Stimulated activated naive CD8-positive, alpha-beta T cell treated with anti-CD3 and anti-CD28 coated beads, Interleukin-15, Interleukin-2, amounts not matched to agents 100 U/mL and 50 U/mL, for 24 hours (primary cell): ENCODE measurements at regions not wholly inside any gene's neighbourhood (a gene's known extent, or its start where the extent isn't known, plus 50 kb on each side); places are given as distances from the start of the nearest gene placed in this dataset.

Source experiments
- ATAC-seq: fragments of 150-1000 bp; cut with Tn5 transposase; one replicate; pipeline ENCODE4 v1.10.0; 2021
- DNase-seq: peaks from one replicate; pipeline ENCODE4 v3.0.0; 2021

DNA sequence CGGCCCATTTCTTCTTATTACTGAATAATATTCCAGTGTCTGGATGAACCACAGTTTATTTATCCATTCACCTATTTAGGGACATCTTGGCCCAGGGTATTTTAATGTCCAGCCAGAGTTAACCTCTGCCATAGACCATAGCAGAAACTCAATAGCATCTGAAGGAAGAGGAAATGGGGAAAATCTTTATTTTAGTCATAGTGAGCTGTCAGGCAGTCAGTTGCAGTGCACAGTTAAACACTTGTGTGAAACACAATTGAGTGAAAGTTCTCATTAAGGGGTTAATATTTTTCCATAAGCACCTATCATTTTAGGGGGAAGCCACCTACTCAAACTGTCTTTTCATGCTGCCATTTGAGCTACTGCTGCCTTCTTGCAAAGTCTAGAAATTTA, 197.3 kb upstream of the PPFIA2 start:
- ATAC-seq (no peak), DNase-seq (no peak)

DNA sequence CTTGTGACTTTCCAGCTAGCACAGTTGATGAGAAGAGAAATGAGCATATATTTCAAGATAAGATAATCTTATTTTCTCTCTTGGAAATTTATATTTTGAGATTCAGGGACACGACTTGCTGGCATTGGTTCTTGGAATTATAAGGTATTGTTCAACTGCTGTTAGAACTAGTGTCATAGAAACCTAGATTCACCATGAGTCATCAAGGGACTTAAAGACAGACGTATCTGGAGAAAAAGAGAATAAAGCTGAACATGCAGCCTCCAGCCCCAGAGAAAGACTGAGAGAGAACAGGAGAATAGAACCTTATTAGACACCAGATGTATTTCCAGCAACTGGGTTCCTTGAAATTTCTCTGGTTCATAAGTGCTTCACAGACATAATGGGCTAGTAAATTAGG, 194.4 kb upstream of the PPFIA2 start:
- DNase-seq, result no peak
- ATAC-seq, result no peak

DNA sequence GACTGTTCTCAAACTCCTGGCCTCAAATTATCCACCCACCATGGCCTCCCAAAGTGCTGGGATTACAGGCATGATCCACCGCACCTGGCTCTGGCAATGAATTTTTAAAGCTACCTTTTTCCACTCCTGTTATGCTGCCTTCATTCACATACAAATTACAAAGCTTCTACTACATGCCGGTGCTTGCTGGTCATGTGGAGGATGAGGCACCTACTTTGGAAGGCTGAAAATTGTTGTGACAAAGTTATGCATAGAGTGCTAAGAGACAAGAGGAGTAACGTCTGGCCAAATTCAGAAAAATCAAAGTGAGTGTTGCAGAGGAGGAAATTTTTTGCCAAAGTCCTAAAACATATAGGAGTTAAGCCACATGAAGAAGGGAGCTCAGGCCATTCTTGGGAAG, 191.7 kb upstream of the PPFIA2 start:
- no peak for ATAC-seq
- DNase-seq, result no peak

DNA sequence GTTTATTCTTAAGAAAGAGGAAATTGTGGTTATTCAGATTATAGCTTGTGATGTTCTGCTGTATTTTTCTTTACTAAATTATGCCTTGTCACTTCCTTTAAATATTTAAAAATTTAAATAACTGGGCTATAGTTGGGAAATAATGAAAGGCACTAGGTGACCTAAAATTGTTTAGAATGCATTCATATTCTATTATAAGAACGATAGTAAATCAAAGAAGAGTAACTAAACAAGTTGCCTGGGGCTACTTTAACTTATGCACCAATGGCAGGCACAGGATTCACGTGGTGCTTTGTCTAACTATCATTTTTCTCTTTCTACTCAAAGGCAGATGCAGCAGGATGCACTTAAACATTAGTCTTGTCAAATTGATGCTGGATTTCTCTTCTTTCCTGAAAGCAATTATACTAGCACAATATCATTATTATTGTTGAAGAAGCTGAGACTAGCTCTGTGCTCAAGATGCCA, 190.7 kb upstream of the PPFIA2 start:
- DNase-seq (no peak), ATAC-seq (no peak)

DNA sequence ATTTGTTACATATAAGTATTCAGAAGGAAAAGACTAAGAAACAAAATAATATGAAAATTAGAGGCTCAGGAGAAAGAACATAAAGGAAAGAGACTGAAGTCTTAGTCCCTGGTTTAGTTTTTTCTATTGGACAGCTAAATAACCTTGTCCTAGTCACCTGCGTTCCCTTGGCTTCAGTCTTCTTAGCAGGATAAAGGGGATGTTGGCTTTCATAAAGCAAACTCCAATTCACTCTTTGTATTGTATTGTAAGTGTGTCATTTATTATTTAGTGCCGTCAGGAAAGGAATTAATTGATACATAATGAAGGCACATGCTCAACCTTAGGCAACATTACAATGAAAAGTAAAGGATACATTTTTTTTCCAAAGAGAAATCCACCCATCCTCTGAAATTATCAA, 190.3 kb upstream of the PPFIA2 start:
- DNase-seq, result no peak
- ATAC-seq, result no peak

DNA sequence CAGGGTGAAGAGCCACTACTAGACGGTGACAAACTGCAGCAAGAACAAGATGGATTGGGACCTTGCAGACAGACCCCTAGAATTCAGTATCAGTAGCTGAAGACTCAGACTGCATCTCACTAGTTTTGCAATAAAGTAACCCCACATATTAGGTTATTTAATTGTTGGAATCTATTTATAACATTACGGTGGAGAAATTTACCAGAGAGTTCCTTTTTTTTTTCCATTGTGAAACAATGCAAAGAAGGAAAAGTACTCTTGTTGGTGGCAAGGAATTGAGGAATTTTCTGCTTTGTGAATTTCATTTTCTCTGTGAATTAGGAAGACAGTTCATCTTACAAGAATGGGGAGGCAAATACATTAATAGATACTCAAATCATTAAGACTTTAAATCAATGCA, 185.7 kb upstream of the PPFIA2 start:
- DNase-seq, result no peak
- ATAC-seq, result no peak

DNA sequence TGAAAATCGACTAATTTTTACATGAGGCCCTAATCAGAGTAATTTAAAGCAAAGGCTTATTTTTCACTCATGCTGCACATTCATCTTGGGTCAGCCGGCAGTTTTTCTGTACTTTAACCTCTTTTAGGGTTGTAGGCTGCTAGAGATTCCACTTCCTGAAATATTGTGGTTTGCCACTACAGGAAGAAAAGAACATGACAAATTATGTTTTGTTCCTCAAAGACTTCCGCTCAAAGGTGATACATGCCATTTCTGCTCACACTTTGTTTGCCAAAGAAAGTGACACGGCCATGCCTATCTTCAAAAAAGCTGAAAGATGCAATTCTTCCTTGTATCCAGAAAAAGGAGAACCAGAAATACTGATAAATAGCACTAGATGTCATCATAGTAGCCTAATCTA, 183.4 kb upstream of the PPFIA2 start:
- ATAC-seq (peak; percentile 46), DNase-seq (no peak)

DNA sequence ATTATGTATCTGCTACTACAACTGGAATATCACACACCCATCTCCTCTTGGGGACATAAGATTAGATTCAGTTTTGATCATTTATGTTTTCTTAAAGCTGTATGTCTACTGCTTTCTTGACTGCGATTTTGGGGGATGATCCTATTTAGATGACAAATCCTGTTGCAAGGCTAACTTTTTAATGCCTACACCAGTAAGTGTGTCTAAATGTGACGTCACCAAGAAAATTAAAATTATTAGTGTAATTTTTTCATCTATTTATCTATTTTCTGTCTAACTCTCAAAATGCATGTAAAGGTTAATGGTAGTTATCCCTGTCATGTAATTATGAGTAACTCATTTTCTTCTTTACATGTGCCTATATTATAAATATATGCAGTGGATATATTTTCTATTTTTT, 170.9 kb upstream of the PPFIA2 start:
- no peak for ATAC-seq
- DNase-seq, result no peak

DNA sequence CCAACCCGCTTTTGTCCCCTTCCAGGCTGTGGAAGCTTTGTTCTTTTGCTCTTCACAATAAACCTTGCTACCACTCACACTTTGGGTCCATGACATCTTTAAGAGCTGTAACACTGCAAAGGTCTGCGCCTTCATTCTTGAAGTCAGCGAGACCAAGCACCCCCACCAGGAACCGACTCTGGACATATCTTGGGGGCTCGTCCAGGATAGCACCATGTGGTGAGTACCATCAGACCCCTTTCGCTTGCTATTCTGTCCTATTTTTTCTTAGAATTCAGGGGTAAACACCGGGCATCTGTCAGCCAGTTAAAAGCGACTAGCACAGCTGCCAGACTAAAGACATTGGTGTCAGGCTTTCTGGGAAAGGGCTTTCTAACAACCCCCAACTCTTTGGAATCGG, 137.6 kb upstream of the PPFIA2 start:
- ATAC-seq (no peak), DNase-seq (peak; percentile 39)

DNA sequence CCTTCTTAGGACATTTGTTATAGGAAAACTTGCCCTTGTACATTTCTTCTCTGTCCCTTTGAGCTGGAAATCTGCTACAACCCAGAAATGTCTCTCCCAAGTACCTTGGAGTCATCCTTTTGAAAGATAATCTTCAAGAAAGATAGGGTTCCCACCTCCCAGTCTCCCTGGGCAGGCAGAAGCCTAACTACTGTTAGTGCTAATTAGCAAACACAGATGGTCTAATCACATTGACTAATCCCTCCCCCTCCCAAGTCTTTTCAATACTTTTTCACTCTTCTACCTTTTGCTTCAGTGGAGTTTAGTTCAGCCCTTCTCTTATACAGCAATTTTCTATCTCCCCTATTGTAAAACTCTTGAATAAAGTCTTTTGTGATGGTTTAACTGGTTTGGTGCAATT, 129.8 kb upstream of the PPFIA2 start:
- DNase-seq (no peak), ATAC-seq (no peak)

DNA sequence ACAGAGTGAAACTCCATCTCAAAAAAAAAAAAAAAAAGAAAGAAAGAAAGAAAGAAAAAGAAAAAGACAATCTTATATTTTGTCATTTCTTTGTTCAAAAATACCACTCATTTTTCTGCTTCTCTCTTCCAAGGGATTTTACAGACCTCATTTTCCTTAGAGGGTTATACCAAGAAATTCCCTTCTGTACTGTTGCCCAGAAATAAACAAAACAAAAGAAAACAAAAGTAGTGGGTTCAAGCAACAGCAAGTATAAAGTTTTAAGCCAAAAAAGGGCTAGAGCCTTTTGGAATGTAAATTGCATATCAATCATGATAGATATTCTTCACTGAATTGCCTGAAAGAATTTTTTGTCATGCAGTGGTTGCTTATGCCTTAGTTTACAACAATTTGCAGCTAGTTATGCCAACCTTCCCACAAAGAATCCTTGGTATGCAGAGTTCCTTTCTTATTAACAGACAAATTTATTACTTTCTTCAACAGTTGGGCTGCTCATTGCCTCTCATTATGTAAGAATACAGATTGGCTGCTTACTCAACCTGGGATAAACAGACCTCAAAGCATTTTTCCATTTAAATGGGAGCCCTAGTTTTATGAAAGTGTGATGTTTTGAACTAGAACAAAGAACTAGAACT, 129.1 kb upstream of the PPFIA2 start:
- ATAC-seq, result no peak
- no peak for DNase-seq

DNA sequence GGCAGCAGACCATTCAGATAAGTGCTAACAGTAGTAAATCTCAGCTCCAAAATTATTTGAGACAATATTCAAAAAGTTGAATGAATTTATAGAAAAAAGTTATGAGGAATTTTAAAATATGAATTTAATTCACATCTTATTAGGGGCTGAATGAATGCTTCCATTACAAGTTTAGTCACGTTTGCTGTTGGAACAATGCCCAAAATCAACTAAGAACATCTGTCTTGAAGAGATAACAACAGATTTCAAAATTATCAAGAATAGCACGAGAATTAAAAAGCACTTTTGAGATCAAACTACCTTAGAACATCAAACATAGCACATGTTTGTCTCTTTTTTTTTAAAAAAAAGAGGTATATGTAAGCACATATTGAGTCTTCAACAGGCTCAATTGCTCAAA, 115.4 kb upstream of the PPFIA2 start:
- no peak for DNase-seq
- no peak for ATAC-seq

DNA sequence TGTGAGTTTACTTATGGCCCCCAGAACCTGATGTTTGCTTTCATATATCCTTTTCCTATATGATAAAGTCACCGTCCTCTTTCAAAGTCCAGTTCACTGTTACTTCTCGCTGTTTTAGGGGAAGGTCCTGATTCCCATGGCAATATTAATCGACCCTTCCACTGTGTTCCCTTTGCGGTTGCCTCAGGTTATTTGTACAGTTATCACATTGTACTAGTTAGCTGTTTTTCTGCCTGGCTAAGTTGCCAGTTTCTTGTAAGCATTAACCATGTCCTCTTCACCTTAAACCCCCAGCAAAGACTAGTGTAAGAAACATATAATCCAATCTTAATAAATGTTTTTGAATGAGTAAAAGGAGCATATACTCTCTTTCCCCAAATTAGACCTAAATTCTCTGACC, 115.0 kb upstream of the PPFIA2 start:
- no peak for DNase-seq
- ATAC-seq, result no peak

DNA sequence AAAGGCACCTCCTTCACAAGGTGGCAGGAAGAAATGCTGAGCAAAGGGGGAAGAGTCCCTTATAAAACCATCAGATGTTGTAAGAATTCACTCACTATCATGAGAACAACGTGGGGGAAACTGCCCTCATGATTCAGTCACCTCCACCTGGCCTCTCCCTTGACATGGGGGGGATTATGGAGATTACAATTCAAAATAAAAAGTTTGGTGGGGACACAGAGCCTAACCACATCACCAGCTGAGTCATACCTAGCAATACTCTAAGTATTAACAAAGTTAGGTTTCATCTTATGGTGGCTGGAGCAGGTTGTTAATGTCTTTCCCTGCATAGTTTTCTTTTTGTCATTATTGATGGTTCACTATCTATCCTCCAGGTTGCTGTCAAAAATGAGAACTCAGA, 113.2 kb upstream of the PPFIA2 start:
- peak; percentile 61 for ATAC-seq
- no peak for DNase-seq

DNA sequence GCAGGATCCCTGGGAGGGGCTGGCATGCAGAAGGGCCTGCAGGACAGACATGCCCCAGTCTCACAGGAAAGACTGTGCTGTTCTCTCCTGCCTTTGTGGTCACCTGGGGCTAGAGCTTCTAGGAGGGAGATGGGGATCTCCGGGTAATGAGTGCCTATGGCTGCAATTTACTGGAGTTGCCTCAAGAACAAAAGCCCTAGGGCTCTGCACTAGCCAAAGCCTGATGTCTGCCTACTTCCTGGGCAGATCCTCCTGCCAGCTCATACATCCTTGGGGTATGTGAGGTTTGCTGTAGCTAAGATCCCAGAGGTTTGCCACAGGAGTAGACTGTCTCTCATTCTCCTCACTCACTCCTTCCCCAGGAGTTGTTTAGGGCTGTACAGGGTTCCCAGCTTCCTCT, 106.9 kb upstream of the PPFIA2 start:
- DNase-seq (no peak), ATAC-seq (no peak)

DNA sequence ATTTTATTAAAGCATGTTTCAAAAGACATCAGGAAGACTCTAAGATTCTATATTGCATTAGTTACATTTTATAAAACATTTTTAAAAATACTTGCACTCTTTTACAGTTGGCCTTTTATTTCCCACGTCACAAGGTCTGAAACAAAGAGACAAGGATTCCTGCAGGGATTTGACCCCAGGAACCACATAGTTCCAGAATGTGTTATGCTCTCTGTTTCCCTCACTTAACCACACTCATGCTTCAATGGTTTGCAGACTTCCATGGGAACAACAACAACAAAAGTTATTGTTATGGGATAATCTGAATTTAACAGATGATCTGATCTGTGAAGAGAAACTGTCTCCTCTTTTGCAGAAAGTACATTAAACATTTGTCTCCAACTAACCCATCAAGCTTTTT, 104.3 kb upstream of the PPFIA2 start:
- ATAC-seq, result no peak
- DNase-seq, result no peak

DNA sequence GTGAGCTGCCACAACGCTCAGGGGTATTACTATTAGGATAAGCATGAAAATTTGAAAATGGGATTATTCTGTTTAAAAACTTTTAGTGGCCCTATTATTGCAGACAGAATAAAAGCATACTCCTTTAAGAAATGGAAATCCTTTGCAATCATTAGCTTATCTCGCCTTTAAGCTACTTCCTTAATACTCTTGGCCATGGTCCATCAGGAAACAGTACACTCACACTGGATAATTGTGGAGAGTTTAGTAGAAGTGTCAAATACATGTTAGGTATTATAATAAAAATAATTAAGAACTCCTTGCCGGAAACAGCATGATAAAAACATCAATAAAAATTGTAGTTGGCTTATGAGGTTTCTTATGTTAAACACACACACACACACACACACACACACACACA, 100.4 kb upstream of the PPFIA2 start:
- no peak for ATAC-seq
- no peak for DNase-seq

DNA sequence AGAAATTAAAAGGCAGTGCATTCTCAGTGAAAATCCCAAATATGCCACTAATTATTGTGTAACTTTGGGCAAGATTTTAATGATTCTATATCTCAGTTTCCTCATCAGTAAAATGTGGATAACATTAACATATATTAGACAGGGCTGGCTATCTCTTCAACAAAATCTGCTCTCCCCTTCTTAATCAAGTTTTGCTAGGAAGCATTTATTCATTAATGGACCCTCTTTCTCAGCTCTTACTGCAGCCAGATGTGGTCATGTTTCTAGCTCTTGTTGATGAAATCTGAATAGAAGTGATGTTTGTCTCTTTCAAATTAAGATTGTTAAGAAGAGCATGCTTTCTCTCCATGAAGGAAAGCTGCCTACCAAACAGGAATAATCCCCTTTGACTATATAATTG, 84.4 kb upstream of the PPFIA2 start:
- no peak for ATAC-seq
- DNase-seq, result no peak

DNA sequence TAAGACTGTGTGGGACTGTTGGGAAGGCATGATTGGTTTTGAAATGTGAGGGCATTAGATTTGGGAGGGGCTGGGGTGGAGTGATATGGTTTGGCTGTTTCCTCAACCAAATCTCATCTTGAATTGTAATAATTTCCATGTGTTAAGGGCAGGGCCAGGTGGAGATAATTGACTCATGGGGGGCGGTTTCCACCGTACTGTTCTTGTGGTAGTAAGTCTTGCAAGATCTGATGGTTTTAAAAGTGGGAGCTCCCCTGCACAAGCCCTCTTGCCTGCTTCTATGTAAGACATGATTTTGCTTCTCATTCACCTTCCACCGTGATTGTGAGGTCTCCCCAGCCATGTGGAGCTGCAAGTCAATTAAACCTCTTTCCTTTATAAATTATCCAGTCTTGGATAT, 76.6 kb upstream of the PPFIA2 start:
- ATAC-seq, result peak; percentile 97
- DNase-seq, result peak; percentile 60

DNA sequence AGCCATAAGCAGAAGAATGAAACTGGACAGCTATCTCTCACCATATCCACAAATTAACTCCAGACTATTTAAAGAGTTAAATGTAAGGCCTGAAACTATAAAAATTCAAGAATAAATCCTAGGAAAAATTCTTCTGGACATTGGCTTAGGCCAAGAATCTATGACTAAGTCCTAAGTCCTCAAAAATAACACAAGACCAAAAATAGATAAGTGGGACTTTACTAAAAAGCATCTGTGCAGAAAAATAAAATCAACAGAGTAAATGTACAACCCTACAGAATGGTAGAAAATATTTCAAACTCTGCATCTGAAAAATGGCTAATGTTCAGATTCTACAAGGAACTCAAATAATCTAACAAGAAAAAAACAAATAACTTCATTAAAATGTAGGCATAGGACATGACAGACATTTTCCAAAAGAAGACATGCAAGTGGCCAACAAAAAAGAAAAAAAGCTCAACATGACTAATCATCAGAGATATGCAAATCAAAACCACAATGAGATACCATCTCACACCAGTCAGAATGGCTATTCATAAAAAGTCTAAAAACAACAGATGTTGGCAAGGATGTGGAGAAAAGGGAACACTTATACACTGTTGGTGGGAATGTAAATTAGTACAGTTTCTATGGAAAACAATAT, 61.0 kb upstream of the PPFIA2 start:
- no peak for ATAC-seq
- DNase-seq, result no peak

DNA sequence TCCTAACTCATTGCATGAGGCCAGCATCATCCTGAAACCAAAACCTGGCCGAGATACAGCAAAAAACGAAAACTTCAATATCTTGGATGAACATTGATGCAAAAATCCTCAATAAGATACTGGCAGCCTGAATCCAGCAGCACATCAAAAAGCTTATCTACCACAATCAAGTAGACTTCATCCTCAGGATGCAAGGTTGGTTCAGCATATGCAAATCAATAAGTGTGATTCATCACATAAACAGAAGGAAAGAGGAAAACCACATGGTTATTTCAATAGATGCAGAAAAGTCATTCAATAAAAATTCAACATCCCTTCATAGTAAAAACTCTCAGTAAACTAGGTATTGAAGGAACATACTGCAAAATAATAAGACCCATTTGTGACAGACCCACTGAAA, 56.5 kb upstream of the PPFIA2 start:
- DNase-seq, result no peak
- no peak for ATAC-seq

DNA sequence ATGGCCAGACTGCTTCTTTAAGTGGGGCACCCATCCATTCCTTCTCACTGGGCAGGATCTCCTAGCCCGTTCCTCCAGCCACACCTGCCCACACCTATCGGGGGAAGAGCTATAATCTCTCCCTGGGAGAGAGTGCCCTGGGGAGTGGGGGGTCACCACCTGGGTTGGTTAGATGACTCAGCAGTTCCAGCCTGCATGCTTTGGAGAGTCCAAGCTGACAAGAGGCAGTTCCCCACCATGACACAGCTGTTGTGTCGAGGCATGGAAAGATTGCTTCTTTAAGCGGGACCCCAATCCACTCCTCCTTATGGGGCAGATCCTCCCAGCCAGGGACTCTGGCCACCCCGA, 52.6 kb upstream of the PPFIA2 start:
- no peak for DNase-seq
- no peak for ATAC-seq

DNA sequence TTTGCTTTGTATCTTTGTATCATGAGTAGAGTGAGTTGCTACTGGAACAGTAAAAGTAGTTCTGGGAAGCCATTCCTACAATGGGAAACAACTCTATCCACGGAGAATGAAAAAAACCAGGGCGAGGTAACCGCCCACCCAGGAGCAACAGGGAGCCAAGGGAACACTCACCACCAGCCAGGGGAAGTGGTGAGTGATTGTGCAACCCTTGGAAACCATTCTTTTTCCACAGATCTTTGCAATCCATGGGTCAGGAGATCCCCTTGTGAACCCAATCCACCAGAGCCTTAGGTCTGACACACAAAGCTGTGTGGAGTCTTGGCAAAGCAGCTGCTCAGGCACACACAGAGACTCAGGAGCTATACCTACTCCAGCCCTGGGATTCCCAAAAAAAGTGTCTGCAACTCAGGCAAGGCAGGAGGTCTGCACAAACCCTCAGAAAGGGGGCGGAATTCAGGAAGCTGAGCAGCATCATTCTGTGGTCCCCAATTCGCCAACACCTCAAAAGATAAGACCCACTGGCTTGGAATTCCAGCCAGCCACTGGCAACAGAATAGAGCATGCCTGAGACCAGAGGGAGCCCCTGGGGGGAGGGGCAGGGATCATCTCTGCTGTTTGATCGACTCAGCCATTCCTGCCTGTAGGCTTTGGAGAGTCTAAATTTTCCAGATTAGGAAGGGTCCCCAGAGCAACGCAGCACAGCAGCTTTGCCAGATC, 52.1 kb upstream of the PPFIA2 start:
- no peak for DNase-seq
- no peak for ATAC-seq
